Neural progenitor cell (in vitro differentiated cells): ENCODE measurements at regions not wholly inside any gene's neighbourhood (a gene's known extent, or its start where the extent isn't known, plus 50 kb on each side); places are given as distances from the start of the nearest gene placed in this dataset.

Experiments
- EZH2 ChIP-seq: fragments of 200-600 bp; sonication (generic); IDR thresholded peaks from 2 replicates; pipeline ENCODE4 v1.6.1; 2017; ENCODE audit warnings: antibody characterized with exemption, mild to moderate bottlenecking, moderate library complexity
- EZH2phosphoT487 ChIP-seq: fragments of 200-600 bp; sonication (generic); IDR thresholded peaks from 2 replicates; pipeline ENCODE4 v1.6.1; 2017; ENCODE audit warnings: antibody characterized with exemption
- TF ChIP-seq, protein P1 (sequence below): fragments of 200-600 bp; sonication (generic); IDR thresholded peaks from 2 replicates; pipeline ENCODE4 v1.5.1; 2017; ENCODE audit warnings: antibody characterized with exemption, mild to moderate bottlenecking

GRCh38 chr10:63055705-63056104 is 77.4 kb upstream of the NRBF2 start:
- TF ChIP-seq, protein P1, sequence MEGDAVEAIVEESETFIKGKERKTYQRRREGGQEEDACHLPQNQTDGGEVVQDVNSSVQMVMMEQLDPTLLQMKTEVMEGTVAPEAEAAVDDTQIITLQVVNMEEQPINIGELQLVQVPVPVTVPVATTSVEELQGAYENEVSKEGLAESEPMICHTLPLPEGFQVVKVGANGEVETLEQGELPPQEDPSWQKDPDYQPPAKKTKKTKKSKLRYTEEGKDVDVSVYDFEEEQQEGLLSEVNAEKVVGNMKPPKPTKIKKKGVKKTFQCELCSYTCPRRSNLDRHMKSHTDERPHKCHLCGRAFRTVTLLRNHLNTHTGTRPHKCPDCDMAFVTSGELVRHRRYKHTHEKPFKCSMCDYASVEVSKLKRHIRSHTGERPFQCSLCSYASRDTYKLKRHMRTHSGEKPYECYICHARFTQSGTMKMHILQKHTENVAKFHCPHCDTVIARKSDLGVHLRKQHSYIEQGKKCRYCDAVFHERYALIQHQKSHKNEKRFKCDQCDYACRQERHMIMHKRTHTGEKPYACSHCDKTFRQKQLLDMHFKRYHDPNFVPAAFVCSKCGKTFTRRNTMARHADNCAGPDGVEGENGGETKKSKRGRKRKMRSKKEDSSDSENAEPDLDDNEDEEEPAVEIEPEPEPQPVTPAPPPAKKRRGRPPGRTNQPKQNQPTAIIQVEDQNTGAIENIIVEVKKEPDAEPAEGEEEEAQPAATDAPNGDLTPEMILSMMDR: no peak
- TF ChIP-seq EZH2: no peak
- no peak for TF ChIP-seq EZH2phosphoT487
